GM12864 (cell line): ENCODE measurements at regions not wholly inside any gene's neighbourhood (a gene's known extent, or its start where the extent isn't known, plus 50 kb on each side); places are given as distances from the start of the nearest gene placed in this dataset.

Experiments used
- DNase-seq: peaks from one replicate; pipeline ENCODE4 v3.0.0-alpha.2; 2011; ENCODE audit warnings: low read depth
- H3K4me3 ChIP-seq: 2 replicates; pipeline ENCODE4 v1.5.1; 2011; ENCODE audit warnings: mild to moderate bottlenecking, low read depth, low read length, control low read depth
- TF ChIP-seq, protein P1 (sequence below): IDR thresholded peaks from 2 replicates; pipeline ENCODE4 v1.5.1; 2011; ENCODE audit warnings: low read depth, mild to moderate bottlenecking, moderate library complexity, low read length, control low read depth, inconsistent platforms; ENCODE audit errors: missing control alignments

DNA sequence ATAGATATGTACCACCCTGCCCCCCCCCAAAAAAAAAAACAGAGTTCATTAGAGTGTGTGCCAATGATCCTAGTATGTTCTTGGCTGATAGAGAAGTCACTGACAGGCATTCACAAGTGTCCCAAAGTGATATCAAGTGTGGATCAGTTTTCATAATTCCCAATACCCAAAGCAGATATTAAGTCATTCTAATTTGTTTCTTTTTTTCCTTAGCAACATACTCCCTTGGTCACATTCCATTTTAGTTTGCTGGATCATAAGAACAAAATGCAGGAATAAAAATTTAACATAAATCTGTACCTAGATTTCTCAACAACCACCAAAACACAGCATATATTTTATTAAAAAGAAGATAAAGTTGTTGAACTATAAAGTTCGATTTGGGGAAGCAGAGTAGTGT, 129.8 kb upstream of the PALMD start:
- no peak overlapping the region for H3K4me3 ChIP-seq
- TF ChIP-seq, protein P1, sequence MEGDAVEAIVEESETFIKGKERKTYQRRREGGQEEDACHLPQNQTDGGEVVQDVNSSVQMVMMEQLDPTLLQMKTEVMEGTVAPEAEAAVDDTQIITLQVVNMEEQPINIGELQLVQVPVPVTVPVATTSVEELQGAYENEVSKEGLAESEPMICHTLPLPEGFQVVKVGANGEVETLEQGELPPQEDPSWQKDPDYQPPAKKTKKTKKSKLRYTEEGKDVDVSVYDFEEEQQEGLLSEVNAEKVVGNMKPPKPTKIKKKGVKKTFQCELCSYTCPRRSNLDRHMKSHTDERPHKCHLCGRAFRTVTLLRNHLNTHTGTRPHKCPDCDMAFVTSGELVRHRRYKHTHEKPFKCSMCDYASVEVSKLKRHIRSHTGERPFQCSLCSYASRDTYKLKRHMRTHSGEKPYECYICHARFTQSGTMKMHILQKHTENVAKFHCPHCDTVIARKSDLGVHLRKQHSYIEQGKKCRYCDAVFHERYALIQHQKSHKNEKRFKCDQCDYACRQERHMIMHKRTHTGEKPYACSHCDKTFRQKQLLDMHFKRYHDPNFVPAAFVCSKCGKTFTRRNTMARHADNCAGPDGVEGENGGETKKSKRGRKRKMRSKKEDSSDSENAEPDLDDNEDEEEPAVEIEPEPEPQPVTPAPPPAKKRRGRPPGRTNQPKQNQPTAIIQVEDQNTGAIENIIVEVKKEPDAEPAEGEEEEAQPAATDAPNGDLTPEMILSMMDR, result no peak
- DNase-seq, result no peak

DNA sequence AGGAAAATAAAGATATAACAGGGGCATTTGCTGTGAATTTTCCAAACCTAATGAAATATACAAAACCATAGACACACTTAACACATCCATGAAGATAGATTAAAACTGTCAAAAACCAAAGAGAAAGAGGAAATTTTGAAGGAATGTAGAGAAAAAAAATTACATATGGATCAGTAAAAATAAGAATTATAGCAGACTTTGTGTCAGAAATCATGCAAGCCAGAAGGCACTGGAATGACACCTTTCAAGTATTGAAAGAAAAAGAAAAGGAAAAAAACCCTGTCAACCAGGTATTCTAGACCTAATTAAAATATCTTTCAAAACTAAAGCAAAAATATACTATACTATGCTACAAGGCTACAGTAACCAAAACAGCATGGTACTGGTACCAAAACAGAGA, 125.8 kb upstream of the PALMD start:
- no peak overlapping the region for H3K4me3 ChIP-seq
- TF ChIP-seq, protein P1, result no peak
- DNase-seq, result no peak

DNA sequence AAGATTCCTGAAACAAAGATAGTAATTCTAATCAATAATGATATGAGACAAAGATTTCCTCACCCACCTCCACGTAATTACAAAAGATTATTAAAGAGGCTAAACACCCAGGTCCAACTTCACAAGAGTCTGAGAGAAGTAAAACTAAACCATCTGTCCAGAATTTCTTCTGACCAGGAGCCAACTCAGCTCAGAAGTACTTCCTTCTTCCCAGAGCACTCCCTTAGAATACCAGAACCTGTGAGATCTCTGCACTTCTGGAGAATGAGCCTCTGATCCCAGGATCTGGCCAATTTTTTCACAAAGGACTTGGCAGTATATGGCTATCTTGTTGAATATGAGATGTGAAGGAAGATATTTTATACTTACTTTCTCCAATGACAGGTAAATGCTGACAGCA, 120.6 kb upstream of the PALMD start:
- H3K4me3 ChIP-seq, result no peak overlapping the region
- DNase-seq, result no peak
- TF ChIP-seq, protein P1, result no peak

DNA sequence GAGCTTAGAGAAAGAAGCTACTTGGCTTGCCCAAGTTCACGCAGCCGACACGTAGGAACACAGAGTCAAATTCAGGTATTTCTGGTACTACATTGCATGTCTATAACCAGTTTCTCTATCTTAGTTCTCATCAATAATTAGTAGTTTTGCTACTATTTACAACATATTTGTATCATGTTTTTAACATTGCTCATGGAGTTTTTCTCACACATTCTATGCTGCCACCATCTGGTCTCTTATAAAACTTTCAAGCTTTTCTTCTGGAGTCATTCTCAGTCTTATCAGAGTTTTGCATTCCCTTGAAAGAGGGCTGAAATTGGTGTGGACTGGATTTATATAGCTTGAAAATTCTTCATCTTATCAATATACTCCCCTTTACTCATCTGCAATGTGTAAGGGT, 118.8 kb upstream of the PALMD start:
- H3K4me3 ChIP-seq, result no peak overlapping the region
- DNase-seq, result no peak
- TF ChIP-seq, protein P1, result no peak

DNA sequence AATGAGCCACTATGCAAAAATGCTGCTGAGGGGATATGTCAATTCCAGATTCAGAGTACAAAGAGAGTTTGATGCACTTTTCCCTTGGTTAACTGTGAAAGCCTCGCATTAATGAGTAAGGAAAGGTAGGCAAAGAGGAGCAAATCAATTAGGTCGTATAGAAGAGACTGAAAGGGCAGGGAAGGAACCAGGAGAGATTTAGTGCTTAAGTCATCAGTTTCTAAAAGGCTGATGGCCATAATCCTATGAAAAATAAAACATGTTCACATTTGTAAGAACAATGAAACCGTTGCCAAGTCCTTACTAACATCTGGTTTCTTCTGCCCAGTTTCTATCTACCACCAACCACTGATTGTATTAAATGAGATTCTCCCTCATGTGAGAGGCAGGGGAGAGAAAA, 118.4 kb upstream of the PALMD start:
- DNase-seq, result no peak
- no peak overlapping the region for H3K4me3 ChIP-seq
- TF ChIP-seq, protein P1, result no peak

DNA sequence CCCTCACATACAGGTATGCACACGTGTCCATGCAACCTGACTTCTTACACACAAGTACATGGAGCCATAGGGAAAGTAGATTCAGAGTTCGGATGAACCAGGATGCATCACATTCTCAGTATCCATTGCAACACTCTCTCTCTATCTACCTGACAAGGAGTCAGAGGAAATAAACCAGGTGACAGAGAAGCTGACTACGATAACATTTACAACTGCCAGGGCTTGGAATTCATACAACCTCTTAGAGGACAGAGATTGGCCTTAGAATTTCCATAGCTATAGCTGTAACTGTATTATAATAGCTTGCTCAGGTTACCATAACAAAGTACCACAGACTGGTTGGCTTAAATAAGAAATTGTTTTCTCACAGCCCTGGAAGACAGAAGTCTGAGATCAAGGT, 116.9 kb upstream of the PALMD start:
- no peak for DNase-seq
- H3K4me3 ChIP-seq, result no peak overlapping the region
- TF ChIP-seq, protein P1, result no peak

DNA sequence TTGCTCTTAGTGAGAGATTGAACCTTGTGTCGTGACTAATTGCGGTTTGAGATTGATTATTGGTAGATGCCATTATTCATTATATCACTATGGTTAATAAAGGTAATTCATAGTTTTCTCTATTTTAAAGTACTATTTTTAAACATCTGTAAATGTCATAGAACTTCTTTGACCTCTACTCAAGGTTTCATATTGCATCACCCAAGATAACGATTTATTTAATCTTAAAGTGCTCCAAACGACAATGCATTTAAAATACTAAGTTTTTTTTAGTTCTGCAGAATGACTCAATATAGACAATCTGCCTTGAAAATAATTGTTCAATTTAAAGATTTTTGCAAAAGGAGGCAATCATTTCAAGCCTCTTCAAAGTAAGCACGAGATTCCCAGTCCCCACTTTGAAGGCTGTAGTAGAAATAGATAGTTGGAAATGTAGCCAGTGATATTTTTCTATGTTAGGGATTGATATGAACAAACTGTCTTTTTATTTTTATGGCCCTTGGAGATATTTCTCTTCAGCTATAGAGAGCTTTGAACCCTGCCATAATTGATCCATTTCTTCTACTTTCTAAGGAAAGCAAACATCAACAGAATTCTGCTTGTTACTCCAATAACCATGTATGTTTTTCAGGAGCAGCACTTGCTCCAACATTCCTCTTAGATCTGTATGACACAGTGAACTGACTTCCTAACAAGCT, 114.2 kb upstream of the PALMD start:
- TF ChIP-seq, protein P1, result no peak
- no peak for DNase-seq

More for the DNA sequence above, 114.2 kb upstream of the PALMD start:
- no peak overlapping the region for H3K4me3 ChIP-seq
